Activated CD8-positive, alpha-beta memory T cell treated with anti-CD3 and anti-CD28 coated beads, Interleukin-2, amount 50 U/mL, for 1 hour (primary cell): ENCODE measurements at regions not wholly inside any gene's neighbourhood (a gene's known extent, or its start where the extent isn't known, plus 50 kb on each side); places are given as distances from the start of the nearest gene placed in this dataset.
"Not testable (repeated sequence)": the region's sequence is repeated elsewhere in the genome, so short reads cannot be mapped to it uniquely, and the experiment has no call there.

Experiments
- DNase-seq: peaks from one replicate; pipeline ENCODE4 v3.0.0-alpha.2; 2020; ENCODE audit errors: extremely low read depth

DNA sequence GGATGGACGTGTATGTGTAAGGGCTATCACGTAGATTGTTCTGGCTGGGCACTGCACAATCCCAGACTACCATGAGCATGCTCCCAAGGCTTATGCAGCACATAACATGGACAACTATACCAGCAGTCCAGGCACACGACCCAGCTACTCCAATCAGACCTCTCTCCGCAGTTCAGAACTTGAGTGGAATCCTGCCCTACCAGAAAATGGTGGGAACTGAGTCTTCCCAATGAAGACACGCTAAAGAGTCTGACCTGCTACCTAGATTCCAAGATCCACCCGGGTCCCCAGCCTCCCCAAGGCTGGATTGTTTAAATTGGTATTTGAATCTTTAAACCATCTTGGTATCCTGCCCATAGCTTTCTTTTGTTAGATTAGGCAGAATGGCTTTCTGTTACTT is 251.3 kb upstream of the KAZN start:
- DNase-seq, result no peak

DNA sequence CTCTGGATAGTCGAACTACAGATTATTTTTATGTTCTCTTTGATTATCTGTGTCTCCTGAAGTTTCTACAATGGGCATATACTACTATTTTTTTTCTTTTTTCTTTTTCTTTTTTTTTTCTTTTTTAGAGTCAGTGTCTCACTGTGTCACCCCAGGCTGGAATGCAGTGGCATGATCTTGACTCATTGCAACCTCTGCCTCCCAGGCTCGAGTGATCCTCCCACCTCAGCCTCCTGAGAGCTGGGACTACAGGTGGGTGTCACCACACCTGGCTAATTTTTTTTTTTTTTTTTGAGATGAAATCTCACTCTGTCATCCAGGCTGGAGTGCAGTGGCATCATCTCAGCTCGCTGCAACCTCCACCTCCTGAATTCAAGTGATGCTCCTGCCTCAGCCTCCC is 250.7 kb upstream of the KAZN start:
- no peak for DNase-seq

DNA sequence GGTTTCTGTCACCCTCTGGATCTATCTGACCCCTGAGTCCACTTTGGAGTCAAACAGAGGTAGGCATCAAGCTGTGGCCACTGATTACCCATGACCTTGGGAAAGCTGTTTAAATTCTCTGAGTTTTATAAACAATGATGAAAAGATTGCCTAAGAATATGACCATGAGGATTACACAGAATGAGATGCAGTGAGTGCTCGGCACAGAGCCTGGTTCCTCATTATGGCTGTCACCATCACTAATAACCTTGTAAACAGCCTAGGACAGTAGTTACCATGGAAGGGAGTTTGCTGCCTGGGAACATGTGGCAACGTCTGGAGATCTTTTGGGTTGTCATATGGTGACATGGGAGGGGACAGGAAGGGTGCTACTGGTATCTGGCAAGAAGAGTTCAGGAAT is 248.3 kb upstream of the KAZN start:
- no peak for DNase-seq

DNA sequence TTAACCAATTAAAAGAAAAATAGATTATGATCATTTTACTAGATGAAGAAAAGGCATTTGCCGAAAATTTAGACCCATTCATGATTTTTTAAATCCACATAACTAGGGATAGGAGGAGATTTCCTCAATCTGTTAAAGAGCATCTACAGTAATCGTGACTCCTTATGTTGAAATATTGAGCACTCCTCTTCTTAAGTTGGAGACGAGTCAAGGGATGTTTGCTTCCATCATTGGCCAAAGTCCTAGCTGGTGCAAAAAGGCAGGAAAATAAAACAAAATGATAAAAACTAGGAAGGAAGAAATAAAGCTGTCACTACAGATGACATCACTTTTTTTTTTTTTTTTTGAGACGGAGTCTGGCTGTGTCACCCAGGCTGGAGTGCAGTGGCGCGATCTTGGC is 245.6 kb upstream of the KAZN start:
- no peak for DNase-seq

DNA sequence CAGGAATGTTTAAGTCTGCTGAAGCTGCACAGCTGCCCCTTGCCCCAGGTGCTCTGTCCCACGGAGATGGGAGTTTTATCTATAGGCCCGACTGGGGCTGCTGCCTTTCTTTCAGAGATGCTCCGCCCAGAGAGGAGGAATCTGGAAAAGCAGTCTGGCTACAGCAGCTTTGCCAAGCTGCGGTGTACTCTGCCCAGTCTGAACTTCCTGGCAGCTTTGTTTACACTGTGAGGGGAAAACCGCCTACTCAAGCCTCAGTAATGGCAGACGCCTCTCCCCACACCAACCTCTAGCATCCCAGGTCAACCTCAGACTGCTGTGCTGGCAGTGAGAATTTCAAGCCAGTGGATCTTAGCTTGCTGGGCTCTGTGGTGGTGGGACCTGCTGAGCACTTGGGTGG is 237.5 kb upstream of the KAZN start:
- DNase-seq, result not testable (repeated sequence)

DNA sequence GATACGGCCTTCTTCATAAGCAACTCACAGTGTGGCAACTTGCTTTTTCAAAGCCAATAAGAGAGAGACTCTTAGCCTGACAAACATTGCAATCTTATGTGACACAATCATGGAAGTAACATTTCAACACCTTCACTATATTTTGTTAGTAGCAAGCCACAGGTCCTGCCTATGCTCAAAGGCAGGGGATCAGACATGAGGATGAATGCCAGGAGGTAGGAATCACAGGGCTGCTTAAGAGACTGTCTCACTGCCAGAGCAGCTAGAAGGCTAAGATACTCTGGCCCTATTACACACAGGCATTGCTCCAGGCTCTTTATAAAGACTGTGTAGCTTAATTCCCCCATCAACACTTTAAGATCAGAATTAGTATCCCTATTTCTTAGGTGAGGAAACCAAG is 236.2 kb upstream of the KAZN start:
- no peak for DNase-seq

DNA sequence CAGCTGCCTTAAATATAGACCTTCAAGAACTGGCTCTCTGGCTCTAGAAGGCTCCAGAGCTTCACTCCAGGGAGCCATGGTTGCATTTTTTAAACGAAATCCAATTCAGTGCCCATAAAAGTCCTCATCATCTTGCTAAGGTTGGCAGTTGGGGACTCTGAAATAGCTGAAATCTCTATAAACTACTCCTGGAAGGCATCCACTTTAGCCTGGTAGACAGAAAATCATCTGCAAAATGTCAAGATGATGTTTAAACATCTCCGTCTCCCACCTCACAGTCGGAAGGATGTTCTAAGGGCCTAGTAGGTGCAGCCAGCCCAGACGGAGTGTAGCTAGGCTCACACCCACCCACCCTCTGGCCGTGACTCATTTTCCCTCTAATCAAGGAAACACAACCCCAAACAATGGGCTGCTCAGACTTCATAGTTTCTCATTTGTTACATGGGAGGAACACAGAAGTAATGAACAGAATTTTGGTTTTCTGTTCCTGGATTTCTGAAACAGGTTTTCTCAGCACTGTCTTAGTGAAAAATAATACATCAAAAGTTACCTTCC is 235.4 kb upstream of the KAZN start:
- no peak for DNase-seq

DNA sequence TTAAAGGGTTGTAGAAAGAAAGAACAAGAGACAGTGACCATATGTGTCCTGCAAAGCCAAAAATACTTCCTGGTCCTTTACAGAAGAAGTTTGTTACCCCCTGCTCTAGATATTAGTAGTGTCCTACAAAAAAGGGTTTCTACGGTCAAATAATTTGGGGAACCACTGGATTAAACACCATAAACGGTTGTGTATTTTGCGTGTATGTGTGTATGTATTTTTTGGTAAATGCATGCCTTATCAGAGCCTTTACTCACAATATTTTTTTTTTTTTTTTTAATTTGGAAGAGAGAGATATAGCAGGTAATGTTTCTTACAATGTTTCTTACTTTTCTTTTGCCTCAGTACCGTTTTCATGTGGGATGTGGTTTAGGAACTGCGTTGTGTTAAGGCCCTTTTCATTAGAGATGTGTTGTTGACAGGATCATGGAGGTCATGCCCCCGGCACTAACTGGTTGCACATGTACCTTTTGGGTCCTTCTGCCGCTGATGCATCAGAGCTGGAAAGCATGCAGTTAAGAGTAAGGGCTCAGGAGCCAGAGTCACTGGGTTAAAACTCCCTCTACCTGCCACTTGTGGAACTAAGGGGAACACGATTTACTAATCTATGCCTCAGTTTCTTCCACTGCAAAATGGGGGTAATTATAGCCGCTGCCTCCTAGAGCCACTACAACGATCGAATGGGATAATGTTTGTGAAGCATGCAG is 234.6 kb upstream of the KAZN start:
- DNase-seq, result no peak

DNA sequence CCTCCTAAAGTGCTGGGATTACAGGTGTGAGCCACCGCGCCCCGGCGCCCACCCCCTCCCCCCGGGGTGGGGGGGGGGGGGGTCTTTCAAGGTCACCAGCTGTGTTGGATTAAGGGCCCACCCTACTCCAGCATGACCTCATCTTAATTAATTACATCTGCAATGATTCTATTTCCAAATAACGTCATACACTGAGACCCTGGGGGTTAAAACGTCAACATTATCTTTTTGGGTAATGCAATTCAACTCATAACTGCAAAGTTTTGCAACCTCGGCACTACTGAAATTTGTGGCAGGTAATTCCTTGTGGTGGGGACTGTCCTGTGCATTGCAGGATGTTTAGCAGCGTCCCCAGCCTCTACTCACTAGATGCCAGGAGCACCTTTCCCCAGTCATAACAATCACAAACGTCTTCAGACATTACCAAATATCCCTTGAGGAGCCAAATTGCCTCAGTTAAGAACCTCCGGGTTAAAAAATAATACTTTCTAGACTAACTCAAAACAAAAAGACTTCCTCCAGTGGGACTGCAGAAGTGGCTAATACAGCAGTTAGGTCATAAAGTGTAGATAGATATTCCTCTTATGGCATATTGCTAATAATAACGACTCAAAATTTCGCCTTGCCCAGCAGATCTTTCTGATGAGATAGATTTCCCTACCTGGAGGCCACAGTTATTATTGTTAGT is 233.0 kb upstream of the KAZN start:
- no peak for DNase-seq

DNA sequence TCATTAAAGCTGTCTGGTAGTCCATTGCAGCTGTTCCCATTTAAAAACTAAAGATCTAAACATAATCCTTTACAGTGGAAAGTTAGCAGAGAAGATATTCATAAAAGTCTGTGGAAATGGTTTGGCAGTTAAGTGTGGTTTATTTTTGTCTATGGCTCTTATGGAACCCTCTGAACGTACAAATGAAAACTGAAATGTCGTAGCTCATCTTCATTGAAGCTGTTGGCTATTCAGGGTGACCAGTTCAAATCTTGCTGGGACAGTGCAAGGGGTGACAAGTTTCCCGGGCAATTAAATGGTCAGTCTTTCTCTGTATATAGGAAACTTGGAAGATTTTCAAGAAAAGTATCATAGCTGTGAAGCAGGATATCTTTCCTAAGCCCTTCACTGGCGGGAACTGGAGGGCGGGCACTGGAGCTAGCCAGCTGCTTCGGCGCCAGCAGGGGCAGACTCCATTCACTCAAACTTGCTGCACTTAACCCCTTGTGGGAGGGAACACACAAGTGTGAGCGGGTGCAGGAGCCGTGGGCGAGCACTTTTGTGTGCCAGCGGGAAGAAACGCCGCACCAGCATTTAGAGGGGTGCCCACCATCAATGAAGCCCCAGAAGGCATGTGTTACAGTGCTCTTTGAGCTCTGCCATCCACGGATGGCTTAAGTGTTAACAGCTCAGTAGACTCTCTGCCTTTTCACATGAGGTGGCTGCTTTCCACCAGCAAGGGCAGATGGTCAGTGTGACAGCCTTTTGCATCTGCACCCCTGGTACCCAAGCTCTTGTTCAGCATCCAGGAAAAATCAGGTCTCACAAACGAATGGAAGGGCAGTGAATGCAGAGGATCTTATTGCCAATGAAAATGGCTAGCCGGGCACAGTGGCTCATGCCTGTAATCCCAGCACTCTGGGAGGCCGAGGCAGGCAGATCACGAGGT is 232.1 kb upstream of the KAZN start:
- no peak for DNase-seq

DNA sequence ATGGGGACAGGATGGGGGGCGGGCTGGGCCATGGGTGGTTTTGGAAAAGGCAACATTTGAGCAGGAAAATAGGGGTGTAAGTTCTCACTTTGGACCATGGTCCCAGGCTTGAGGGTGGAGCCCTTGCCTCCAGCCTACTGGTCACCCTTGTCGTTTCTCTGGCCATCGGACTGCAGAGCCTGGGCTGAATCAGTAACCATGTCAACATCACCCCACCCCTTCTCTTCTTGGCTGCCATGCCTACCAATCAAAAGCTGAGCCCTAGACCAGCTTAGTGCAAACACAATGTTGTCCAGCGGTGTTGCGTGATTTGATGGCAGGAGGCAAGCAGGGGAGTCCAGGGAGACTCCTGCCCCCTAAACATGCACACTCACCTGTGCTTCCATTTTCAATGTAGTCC is 231.0 kb upstream of the KAZN start:
- no peak for DNase-seq

DNA sequence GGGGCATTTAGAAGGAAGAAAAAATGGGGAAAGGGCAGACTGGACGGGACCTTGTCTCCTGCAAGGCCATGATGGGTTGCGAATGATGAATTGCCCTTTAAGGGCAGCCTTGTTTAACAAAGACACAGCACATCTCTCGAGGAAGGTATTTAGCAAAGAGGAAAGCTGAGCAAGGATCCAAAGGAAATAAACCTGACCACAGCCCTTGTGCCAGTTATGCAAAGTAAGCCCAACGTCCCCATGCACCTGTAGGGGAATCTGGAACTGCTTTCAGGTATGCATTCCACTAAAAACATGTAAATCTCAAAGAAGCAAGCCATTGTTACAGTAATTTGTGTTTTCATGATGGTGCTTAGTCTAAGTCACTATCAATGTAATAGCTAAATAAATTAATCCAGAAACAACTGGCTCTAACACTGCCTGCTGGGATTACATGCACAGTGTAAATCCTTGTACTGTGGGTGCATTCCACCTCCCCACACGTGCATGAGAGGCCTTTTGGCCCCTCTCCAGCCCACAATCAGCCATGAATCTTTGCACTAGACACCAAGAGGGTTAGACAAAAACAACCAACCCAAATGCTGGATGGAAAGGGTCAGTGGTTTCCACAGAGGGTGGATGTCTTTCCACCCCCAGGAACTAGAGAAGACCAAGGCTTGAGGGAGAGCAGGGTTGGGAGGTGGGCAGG is 228.8 kb upstream of the KAZN start:
- DNase-seq, result no peak

DNA sequence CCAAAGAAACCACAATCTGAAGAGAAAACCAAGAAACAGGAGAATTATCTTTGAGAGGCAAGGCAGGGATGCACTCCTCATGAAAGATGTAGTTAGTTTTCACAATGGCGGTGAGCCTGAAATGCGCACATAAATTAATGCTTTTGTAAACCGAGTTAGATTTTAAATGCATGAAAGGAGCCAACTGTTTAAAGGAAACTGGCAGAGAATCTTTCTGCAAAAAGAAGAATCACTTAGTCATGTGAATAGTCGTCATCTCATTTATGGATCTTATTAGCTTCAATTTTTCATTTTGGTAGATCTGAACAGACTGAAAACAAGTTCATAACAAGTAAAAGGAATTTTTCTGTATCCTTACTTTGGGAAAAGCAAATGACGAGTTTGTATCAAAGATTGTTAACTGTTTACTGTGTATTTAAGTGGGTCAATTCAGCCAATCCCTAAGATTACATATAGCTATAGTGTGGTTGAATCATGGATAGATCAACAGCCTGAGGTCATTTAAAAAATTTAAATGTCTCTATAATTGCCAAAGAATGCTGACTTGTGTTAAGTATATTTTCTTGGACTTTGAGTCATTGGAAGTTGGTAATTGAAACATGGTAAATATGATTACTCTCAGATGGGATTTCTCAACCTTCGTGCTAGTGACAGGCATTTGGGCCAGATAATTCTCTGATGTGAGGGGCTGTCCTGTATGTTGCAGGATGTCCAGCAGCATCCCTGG is 226.6 kb upstream of the KAZN start:
- DNase-seq, result no peak

DNA sequence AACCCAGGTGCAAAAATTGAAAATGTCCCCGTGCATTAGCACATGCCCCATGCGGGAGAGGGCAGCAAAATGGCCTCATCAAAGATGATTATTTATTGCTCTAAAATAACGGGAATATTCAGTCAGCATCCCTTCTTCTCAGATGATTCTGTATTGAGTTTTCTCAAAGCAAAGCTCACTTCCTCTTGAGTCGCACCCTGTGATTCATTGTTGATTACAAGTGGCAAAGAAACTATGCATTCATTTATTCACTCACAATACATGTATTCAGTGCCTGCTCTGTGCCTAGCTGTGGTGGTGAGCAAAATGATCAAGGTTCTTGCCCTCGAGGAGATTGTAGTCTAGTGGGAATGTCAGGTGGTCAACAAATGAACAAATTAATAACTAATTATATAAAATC is 226.0 kb upstream of the KAZN start:
- DNase-seq, result no peak

DNA sequence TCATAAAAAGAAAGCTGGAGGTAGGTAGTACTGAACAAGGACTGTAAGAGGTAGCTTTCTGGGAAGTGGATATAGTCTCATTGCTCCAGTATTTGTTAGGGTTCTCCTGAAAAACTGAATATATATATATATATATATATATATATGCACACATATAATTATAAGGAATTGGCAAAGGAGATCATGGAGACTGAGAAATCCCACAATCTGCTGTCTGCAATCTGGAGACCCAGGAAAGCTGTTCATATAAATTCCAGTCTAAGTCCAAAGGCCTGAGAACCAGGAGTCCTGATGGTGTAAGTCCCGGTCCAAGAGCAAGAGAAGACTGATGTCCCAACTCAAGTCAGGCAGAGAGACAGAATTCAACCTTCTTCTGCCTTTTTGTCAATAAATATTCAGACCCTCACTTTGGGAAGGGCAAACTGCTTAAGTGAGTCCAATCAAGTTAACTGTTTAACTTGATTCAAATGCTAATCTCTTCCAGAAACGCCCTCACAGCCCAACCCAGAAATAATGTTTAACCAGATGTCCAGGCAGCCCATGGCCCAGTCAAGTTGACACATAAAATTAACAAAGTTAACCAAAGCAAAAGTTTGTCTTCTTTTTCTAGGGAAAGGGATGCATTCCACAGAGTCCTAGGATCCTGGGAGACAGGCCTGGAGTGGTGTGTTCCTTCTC is 225.3 kb upstream of the KAZN start:
- DNase-seq, result no peak

DNA sequence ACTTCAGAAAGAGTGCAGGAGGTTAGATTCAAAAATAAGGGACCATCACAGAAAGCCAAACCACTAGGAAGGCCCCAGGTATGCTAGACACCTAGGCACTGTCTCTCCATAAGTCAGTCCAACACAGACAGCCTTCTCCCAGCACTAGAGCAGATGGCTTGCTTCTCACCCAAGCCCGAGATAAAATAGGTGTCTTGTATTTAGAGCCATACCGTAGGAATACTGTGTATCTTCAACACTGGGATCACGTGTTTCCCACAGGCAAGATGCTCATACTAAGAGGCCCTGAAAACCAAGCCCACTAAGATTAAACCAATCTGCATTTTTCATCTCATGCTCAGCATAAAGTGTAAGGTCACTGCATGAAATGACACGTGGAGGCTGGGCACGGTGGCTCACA is 223.3 kb upstream of the KAZN start:
- DNase-seq, result no peak

DNA sequence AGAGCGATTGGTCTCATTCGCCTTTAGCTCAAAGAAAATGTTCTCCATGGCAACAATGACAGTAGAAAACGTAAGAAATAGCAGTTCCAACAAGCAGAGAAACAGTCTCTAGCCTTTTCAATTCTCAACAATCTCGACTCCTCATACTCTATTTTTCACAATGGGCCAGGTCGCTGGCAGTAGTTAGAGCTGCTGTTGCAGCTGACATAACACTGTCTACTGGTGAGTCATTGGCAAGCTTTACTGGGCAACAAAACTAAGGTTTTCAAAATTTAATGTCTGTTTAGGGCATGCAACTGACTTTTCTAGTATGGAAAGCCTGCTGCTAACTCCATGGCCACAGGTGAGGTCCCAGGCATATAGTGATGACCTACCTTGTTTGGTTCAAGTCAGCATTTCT is 221.1 kb upstream of the KAZN start:
- DNase-seq, result no peak

DNA sequence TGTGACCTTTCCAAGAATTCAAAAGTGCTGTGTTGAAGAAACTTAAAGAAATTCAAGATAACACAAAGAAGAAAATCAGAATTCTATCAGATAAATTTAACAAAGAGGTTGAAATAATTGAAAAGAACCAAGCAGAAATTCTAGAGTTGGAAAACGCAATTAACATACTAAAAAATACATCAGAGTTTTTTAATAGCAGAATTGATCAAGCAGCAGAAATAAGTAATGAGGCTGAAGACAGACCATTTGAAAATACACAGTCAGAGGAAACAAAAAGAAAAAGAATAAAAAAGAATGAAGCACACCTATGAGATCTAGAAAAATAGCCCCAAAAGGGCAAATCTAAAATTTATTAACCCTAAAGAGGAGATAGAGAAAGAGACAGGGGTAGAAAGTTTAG is 218.1 kb upstream of the KAZN start:
- no peak for DNase-seq

DNA sequence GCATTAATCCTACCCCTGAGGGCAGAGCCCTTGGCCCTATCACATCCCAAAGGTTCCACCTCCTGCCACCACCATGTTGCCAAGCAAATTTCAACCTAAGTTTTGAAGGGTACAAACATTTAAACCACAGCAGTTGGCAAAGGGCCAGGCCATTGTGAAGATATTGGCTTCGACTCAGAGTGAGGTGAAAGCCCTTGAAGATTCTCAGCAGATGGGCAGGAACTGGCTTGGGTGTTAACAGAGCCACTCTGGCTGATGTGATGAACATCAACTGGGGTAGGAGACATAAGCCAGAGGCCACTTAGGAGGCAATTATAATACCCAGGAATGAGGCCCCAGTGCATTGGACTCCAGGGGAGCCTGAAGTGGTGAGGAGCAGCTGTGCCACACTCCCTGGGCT is 207.7 kb upstream of the KAZN start:
- DNase-seq, result no peak

DNA sequence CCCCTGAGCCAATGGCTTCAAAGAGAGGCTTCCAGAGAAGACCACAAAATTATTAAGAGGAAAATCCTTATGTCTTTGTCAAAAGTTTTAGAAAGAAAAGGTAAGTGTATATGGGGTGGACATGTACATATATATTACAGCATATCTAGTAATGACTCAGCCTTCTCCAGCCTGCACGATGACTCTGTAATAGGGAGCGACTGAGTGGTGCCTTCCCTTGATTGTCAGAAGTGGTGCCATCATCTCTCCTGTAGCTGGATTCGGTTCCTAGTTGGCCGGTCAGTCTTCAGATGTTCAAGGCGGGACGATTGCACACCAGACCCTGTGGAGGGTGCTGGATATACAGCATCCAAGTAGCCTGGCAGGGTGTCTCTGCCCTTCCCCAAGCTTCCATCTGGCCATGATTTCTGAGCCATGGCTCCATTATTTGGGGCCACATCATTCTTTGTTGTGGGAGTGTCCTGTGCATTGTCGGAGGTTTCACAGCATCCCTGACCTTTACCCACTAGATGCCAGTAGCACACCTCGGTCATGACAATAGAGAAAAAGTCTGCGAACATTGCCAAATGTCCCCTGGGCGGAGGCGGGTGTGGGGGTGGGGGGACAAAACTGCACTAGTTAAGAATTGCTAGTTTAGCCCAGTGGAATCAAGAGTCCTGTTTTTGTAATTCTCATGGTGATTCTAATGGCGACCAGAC is 206.2 kb upstream of the KAZN start:
- DNase-seq, result no peak
